MM.1S (cell line): ENCODE measurements at regions not wholly inside any gene's neighbourhood (a gene's known extent, or its start where the extent isn't known, plus 50 kb on each side); places are given as distances from the start of the nearest gene placed in this dataset.

ENCODE experiments used
- CTCF ChIP-seq: fragments of 300-600 bp; sonication (generic); IDR thresholded peaks from 2 replicates; pipeline ENCODE4 v1.5.1; 2016; ENCODE audit warnings: antibody characterized with exemption, low read length, mixed read lengths
- EZH2 ChIP-seq: fragments of 300-600 bp; sonication (generic); optimal IDR thresholded peaks from 2 replicates; pipeline ENCODE3; 2017; ENCODE audit warnings: low read depth, mild to moderate bottlenecking, antibody characterized with exemption, low read length, mixed read lengths

DNA sequence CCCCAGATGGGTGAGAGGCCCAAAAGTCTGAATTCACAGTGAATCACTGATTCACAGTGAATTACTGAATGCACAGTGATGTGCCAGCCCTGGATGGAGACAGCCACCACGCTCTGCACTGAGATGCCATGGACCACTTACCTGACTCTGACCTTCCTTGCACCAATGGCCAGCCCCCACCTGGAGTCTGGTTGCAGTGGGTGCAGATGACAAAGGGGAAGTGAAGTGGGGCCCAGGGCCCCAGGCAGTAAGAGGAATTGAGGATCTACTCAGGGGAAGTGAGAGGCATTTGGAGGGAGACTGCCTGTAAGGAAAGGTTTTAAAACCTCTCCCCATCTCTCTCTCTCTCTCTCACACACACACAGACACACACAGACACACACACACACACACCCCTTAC lies 412.1 kb downstream of the CYLC2 start:
- TF ChIP-seq EZH2 (no peak), CTCF (no peak)
